Stimulated activated CD8-positive, alpha-beta memory T cell treated with anti-CD3 and anti-CD28 coated beads, Interleukin-15, amount 100 ng/mL, for 48 hours (primary cell): ENCODE measurements at regions not wholly inside any gene's neighbourhood (a gene's known extent, or its start where the extent isn't known, plus 50 kb on each side); places are given as distances from the start of the nearest gene placed in this dataset.

ENCODE experiments used
- DNase-seq, 2 donors: peaks; one replicate each; pipeline ENCODE4 v3.0.0-alpha.2; 2020; ENCODE audit warnings: low read depth in 2 of 2

GRCh38 chr15:35596285-35596684 is 50.3 kb upstream of the DPH6 start:
- no peak for DNase-seq

GRCh38 chr15:35602836-35603235 is 56.9 kb upstream of the DPH6 start:
- DNase-seq = no peak

- DNase-seq = no peak
Measured at GRCh38 chr15:35603301-35603700, 57.3 kb upstream of the DPH6 start.

GRCh38 chr15:35603856-35604255 is 57.9 kb upstream of the DPH6 start:
- no peak for DNase-seq

- DNase-seq = no peak
Measured at GRCh38 chr15:35605764-35606449, 59.9 kb upstream of the DPH6 start.

GRCh38 chr15:35606450-35606779 is 60.5 kb upstream of the DPH6 start:
- no peak for DNase-seq

GRCh38 chr15:35616498-35617271 is 70.7 kb upstream of the DPH6 start:
- no peak for DNase-seq

GRCh38 chr15:35618260-35619188 is 72.6 kb upstream of the DPH6 start:
- DNase-seq = no peak

- no peak for DNase-seq
Measured at GRCh38 chr15:35622641-35623340, 76.8 kb upstream of the DPH6 start.

- DNase-seq = no peak
Measured at GRCh38 chr15:35624881-35625280, 78.9 kb upstream of the DPH6 start.

GRCh38 chr15:35626571-35627318 is 80.8 kb upstream of the DPH6 start:
- no peak for DNase-seq

GRCh38 chr15:35627696-35628095 is 81.7 kb upstream of the DPH6 start:
- DNase-seq = no peak

- no peak for DNase-seq
Measured at GRCh38 chr15:35629766-35630165, 83.8 kb upstream of the DPH6 start.

- no peak for DNase-seq
Measured at GRCh38 chr15:35630532-35630931, 84.6 kb upstream of the DPH6 start.

- DNase-seq = no peak
Measured at GRCh38 chr15:35630985-35631384, 85.0 kb upstream of the DPH6 start.

- DNase-seq = no peak
Measured at GRCh38 chr15:35633677-35634076, 87.7 kb upstream of the DPH6 start.

GRCh38 chr15:35646790-35647189 is 100.8 kb upstream of the DPH6 start:
- DNase-seq = no peak

GRCh38 chr15:35647303-35647702 is 101.3 kb upstream of the DPH6 start:
- DNase-seq = no peak

- no peak for DNase-seq
Measured at GRCh38 chr15:35648941-35649340, 103.0 kb upstream of the DPH6 start.

- no peak for DNase-seq
Measured at GRCh38 chr15:35649575-35649974, 103.6 kb upstream of the DPH6 start.

- no peak for DNase-seq
Measured at GRCh38 chr15:35654332-35654731, 108.4 kb upstream of the DPH6 start.
